ENCODE measurements at regions not wholly inside any gene's neighbourhood (a gene's known extent, or its start where the extent isn't known, plus 50 kb on each side); places are given as distances from the start of the nearest gene placed in this dataset.

- TF ChIP-seq CTCF (IDR thresholded peaks at IDR 0.05; ENCODE audit: borderline replicate concordance, extremely low read depth, low read length, poor library complexity, severe bottlenecking) (no peak), EZH2 (IDR thresholded peaks at IDR 0.05; ENCODE audit: borderline replicate concordance, low read depth, low read length, severe bottlenecking) (no peak)
- H3K27me3 ChIP-seq (ENCODE audit: insufficient read depth, low read length, poor library complexity), result no peaks in the 10 kb centered on the region
- DNase-seq (no peak), ATAC-seq (ENCODE audit: insufficient read depth, low read depth) (no peak)
- H3K4me2 ChIP-seq (ENCODE audit: insufficient read depth, low read length), result no peak overlapping the region
- peaks cover 42% of the 10 kb centered on the region for H3K4me1 ChIP-seq (ENCODE audit: insufficient read depth, low read length)
- H3K9me3 ChIP-seq (ENCODE audit: insufficient read depth, low read length, severe bottlenecking), result no peaks in the 10 kb centered on the region
- H4K20me1 ChIP-seq (ENCODE audit: insufficient read depth, low read length), result no peaks in the 10 kb centered on the region
- H3K36me3 ChIP-seq (ENCODE audit: insufficient read depth, low read length), result no peaks in the 10 kb centered on the region
- no peak overlapping the region for H3K9ac ChIP-seq (ENCODE audit: low read depth, low read length)
- no peak overlapping the region for H3K27ac ChIP-seq (ENCODE audit: low read length)
- no peak overlapping the region for H2AFZ ChIP-seq (ENCODE audit: low read depth, low read length)
- H3K4me3 ChIP-seq (ENCODE audit: low read depth in 1 of 2, low read length in 2 of 2), result no peak overlapping the region
- H3K79me2 ChIP-seq (ENCODE audit: insufficient read depth, low read length), result no peaks in the 10 kb centered on the region
These were observed 118.4 kb upstream of the NCOR2 start for GRCh38 chr12:124685689-124686369.

- no peak overlapping the region for H2AFZ ChIP-seq (ENCODE audit: low read depth, low read length)
- H3K36me3 ChIP-seq (ENCODE audit: insufficient read depth, low read length), result no peaks in the 10 kb centered on the region
- no peaks in the 10 kb centered on the region for H3K27me3 ChIP-seq (ENCODE audit: insufficient read depth, low read length, poor library complexity)
- 0 out of 2 replicates have a peak overlapping the region, but pooled peaks have one; percentile 10 for H3K27ac ChIP-seq (ENCODE audit: low read length)
- H3K79me2 ChIP-seq (ENCODE audit: insufficient read depth, low read length), result no peaks in the 10 kb centered on the region
- no peak overlapping the region for H3K4me3 ChIP-seq (ENCODE audit: low read depth in 1 of 2, low read length in 2 of 2)
- no peak overlapping the region for H3K9ac ChIP-seq (ENCODE audit: low read depth, low read length)
- no peak for ATAC-seq (ENCODE audit: insufficient read depth, low read depth)
- no peaks in the 10 kb centered on the region for H4K20me1 ChIP-seq (ENCODE audit: insufficient read depth, low read length)
- TF ChIP-seq EZH2 (IDR thresholded peaks at IDR 0.05; ENCODE audit: borderline replicate concordance, low read depth, low read length, severe bottlenecking) (no peak), CTCF (IDR thresholded peaks at IDR 0.05; ENCODE audit: borderline replicate concordance, extremely low read depth, low read length, poor library complexity, severe bottlenecking) (no peak)
- no peak for DNase-seq
- no peak overlapping the region for H3K4me2 ChIP-seq (ENCODE audit: insufficient read depth, low read length)
- H3K4me1 ChIP-seq (ENCODE audit: insufficient read depth, low read length), result peaks cover 42% of the 10 kb centered on the region
- no peaks in the 10 kb centered on the region for H3K9me3 ChIP-seq (ENCODE audit: insufficient read depth, low read length, severe bottlenecking)
These were observed 117.7 kb upstream of the NCOR2 start for GRCh38 chr12:124684971-124685688.

- Histone ChIP-seq H3K9ac (ENCODE audit: low read depth, low read length) (no peak overlapping the region), H3K4me3 (ENCODE audit: low read depth in 1 of 2, low read length in 2 of 2) (no peak overlapping the region), H3K36me3 (ENCODE audit: insufficient read depth, low read length) (no peaks in the 10 kb centered on the region), H3K27me3 (ENCODE audit: insufficient read depth, low read length, poor library complexity) (no peaks in the 10 kb centered on the region), H4K20me1 (ENCODE audit: insufficient read depth, low read length) (no peaks in the 10 kb centered on the region), H3K9me3 (ENCODE audit: insufficient read depth, low read length, severe bottlenecking) (no peaks in the 10 kb centered on the region), H3K79me2 (ENCODE audit: insufficient read depth, low read length) (no peaks in the 10 kb centered on the region), H3K4me2 (ENCODE audit: insufficient read depth, low read length) (no peak overlapping the region), H3K27ac (ENCODE audit: low read length) (0 out of 2 replicates have a peak overlapping the region, but pooled peaks have one; percentile 10), H2AFZ (ENCODE audit: low read depth, low read length) (no peak overlapping the region), H3K4me1 (ENCODE audit: insufficient read depth, low read length) (peaks cover 39% of the 10 kb centered on the region)
- ATAC-seq (ENCODE audit: insufficient read depth, low read depth) (no peak), DNase-seq (no peak)
- TF ChIP-seq EZH2 (IDR thresholded peaks at IDR 0.05; ENCODE audit: borderline replicate concordance, low read depth, low read length, severe bottlenecking) (no peak), CTCF (IDR thresholded peaks at IDR 0.05; ENCODE audit: borderline replicate concordance, extremely low read depth, low read length, poor library complexity, severe bottlenecking) (no peak)
These were observed 117.1 kb upstream of the NCOR2 start for GRCh38 chr12:124684496-124684895.
